ENCODE measurements at regions not wholly inside any gene's neighbourhood (a gene's known extent, or its start where the extent isn't known, plus 50 kb on each side); places are given as distances from the start of the nearest gene placed in this dataset.

GRCh38 chr4:34176609-34177008 lies 2067.7 kb downstream of the ARAP2 start:
- no peak for DNase-seq

DNA sequence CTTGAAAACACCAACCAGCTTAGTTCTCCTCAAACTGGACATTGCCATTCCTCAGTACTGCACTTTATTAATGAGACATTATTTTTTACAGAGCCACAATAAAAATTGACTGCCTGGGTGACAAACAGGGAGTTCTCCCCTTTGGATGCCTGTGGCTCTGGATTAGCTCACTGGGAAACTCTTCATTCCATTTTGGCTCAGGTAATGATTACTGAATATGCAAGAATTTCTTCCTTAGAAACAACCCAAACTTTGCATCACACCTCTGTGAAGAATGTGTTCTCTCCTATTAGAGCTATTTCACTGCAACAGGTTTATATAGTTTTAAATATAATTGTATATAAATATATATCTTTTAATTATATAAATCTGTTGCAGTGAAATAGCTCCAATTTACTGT lies 2065.8 kb downstream of the ARAP2 start:
- DNase-seq = no peak

DNA sequence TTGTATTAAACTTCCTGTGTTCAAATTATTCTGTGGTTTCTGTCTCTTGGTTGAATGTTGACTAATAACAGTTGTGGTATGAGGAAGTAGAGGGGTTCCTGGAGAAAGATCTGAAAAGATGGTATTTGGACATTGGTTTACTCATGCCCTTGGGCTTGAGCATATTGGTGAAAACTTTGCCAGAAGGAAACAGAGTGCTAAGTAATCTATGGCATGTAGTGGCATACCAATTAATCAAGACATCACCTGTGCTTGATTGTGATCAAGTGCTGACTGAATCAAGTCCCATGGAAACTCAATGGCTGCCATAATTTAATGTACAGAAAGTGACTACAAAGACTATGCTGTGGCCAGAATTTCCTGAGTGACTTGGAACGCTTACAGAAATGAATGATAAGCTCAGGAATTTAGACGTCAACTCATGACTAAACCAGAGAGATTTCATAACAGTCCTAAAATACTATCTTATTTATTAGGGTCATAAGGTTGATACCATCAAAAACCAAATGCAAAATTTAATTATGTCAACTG lies 2062.9 kb downstream of the ARAP2 start:
- DNase-seq = no peak

DNA sequence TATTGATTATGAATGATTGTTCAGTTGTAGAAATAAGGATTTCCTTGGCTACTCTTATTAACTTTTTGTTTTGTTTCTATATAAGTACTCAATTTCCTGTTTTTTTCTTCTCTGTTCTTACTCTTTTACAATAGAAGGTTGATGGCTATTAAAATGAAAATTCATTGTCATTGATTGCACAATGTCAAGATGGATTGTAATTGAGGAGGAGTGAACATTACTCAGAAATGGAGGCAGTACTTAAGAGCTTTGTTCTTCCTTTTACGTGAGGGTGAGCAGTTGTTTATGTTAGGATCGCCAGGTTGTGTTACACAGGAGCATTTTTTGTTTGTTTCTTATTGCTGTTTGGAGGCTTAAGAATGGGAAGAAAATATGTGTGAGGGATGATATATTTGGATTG lies 2062.4 kb downstream of the ARAP2 start:
- DNase-seq = no peak

GRCh38 chr4:34182306-34182705 lies 2062.0 kb downstream of the ARAP2 start:
- DNase-seq = peak; percentile 2

DNA sequence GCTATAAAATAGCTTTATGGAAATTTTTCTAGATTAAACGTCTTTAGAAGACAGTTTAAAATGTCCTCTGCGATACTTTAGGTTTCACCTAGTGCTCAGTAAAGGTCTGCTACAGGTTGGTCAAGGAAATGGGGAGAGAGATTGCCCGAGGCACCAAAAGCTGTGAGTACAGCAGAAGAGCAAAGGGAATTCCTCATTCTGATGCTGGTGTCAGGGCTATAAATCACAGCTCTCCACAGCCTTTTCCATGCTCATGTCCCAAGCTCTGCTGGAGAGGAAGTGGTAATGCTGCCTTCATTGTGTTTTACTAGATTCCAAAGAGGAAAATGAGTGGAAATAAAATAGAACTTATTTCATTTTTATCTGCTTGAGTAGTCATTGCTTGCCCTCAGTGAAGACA lies 2060.4 kb downstream of the ARAP2 start:
- no peak for DNase-seq

DNA sequence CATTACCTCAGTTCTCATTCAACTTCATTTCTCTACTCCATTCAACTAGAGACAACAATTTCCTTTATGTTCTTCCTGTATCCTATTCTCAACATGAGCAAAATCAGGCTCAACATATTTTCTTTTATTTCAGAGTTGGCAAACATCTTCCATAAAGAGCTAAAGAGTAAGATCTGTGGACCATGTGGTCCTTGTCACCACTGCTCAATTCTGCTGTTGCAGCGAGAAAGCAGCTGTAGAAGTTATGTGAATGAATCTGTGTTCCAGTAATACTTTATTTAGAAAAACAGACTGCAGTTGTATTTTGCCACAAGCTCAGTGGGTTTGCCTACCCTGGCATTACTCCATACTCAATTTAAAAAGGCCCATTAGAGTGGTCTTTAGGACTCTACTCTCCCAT lies 2057.3 kb downstream of the ARAP2 start:
- no peak for DNase-seq

GRCh38 chr4:34191443-34191842 lies 2052.9 kb downstream of the ARAP2 start:
- no peak for DNase-seq

GRCh38 chr4:34193451-34194154 lies 2050.7 kb downstream of the ARAP2 start:
- DNase-seq = no peak

DNA sequence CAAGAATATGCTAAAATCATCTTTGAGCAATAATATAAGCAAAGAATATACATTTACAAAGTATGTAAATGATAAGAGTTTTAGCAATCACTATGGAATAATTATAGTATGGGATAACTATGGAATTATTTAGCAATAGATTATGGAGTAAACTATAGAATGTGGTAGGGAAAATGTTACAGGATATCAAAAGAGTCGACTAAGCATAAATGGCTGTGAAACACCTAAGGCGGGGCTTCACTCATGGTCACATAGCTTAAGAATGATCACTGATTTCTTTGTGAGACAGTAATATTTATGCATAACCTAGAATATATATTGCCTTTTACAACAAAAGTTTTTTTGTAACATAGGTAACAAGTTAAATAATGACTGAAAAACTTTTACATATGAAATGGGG lies 2049.7 kb downstream of the ARAP2 start:
- DNase-seq = no peak

- no peak for DNase-seq
These were observed 2047.9 kb downstream of the ARAP2 start for GRCh38 chr4:34196375-34196774.

GRCh38 chr4:34198966-34199365 lies 2045.3 kb downstream of the ARAP2 start:
- no peak for DNase-seq

GRCh38 chr4:34200535-34200934 lies 2043.8 kb downstream of the ARAP2 start:
- no peak for DNase-seq

- DNase-seq = no peak
These were observed 2042.2 kb downstream of the ARAP2 start for GRCh38 chr4:34202154-34202553.

DNA sequence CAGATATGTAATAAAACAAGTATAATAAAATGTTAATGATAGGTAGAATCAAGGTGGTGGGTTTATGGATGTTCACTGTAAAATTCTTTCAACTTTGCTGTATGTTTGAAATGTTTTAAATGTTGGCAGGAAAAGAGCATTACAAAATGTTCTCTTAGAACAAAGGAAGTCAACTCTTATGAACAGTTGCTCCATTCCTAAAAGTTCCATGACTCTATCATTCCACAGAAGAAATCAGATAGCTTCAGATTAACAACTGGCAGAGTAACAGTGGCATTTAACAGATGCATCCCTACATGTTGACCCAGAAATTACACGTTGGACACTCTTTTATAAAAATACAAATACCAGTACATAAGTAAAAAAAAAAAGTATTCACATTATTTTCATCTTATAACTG lies 2023.7 kb downstream of the ARAP2 start:
- DNase-seq = no peak

DNA sequence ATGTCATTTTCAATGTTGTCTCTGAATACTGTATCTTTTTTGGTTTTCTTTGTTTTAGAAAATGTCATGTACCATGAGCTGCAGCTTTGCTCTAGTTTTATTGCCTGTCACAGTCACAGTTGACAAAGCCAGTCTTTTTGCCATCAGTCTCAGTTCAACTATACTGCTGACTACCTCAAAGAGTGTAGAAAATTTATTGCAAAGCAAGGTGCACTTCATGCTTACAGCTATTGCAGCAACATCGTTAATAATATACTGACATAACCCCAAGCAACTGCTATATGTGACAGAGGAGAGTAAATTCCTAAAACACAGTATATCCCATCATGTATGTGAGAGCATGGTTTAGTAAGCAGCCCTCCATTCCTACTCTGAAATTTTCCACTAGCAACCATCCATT lies 2022.3 kb downstream of the ARAP2 start:
- no peak for DNase-seq

DNA sequence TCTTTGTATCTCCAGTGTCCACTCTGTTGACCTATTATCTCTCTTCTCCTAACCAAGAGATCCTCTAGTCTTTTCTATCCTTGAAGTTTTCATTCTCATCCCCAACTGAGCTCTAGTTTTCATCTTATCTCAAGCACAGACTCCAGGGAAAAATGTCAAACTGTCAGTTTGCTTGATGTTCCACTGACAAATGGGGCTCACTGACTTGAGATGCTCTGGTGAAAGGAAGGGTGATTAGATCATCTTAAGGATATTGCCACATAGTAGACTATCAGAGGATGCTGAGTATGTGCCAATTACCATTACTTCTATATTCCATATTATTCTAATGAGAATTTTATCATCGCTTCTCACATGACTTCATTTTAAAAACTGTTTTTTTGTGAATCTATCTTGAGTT lies 2008.2 kb downstream of the ARAP2 start:
- no peak for DNase-seq

- no peak for DNase-seq
These were observed 1999.0 kb downstream of the ARAP2 start for GRCh38 chr4:34245276-34245675.

DNA sequence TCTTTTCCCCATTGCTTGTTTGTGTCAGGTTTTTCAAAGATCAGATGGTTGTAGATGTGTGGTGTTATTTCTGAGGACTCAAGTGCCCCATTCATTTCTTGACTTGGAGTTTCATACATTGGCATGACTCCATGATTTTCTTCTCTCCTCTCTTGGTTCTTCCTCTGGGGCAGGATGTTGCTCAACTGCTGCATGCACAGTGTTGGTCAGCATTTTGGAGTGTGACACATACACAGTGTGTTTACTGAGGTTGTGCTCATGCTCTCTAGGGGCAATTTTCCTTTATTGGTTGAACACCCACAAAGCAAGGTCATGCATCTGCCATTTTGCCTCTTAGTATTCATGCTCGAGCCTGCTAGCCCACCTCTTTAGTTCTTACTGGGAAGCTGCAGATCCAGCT lies 1993.8 kb downstream of the ARAP2 start:
- no peak for DNase-seq

DNA sequence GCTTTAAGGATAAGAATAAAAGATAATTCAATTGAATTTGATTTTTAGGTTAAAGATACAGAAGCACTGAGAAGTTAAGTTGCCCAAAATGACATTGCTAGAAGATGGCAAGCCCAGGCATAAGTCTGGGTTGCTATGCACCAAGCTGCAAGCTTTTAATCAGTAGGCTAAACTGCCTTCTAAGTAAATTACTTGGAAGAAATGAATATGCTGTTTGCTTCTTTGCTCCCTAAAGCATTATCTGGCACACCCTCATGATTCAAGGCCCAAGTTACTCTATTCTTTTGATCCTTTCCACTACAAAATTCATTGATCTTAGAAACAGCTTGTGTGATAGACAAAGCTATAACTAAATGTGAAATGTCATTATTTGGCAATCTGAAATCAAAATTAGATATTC lies 1991.1 kb downstream of the ARAP2 start:
- DNase-seq = no peak

DNA sequence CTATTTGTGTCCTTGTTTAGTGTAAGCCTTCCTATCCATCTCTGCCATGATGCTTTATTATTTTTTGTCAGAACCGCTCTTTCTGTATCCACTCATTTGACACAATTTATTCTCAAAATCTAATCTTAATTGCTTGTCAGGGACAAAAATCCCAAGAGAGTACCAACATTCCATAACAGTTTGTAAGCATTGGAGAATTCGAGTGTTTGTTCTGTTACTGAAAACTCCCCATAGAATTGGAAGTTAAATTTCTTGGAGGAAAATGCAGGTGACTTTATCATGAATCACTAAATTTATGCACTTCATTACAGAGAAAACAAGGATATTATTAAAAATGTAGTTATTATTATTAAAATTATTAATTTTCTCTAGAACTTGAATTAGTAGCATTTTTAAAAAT lies 1986.1 kb downstream of the ARAP2 start:
- DNase-seq = no peak

- DNase-seq = no peak
These were observed 1982.5 kb downstream of the ARAP2 start for GRCh38 chr4:34261799-34262314.

- DNase-seq = no peak
These were observed 1974.7 kb downstream of the ARAP2 start for GRCh38 chr4:34269613-34270012.

DNA sequence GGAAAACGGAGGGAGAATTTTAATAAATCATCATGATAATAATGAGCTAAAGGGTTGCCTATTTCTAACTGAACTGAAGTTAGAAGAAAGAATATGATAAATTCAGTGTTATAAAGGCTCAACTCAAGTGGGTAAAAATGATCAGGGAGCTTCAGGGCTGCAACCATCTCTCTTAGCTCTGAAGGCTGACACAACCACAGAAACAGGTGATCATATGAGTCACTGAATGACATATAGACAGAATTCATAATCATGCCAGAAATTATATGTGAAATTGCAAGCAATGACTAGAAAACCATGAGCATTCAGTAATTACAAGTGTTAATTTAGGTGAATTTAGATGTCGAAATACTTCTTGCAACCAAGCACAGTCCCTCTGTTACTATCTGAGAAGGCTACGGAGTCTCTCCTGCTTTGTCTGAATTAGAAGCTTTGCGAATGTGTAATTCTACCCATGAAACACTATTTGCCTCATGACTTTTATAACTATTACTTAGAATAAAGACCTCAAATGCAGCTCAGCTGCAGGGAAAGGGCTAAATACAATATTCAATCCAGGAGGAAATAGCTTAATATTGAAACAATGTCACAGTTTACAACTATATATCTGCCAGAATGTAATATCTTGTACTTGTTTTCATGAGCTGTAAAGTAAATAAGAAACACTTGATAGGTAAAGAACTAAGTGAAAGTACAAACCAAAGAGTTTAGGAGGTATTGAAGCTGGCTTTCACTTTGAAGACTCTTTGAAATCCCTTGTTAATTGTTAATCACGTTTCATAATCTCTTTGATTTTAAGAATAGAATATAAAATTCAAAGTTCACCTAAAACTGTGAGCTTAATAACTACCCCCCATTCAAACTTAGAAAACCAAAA lies 1972.6 kb downstream of the ARAP2 start:
- DNase-seq = no peak
